Glomerular visceral epithelial cell (primary cell): ENCODE measurements at regions not wholly inside any gene's neighbourhood (a gene's known extent, or its start where the extent isn't known, plus 50 kb on each side); places are given as distances from the start of the nearest gene placed in this dataset.

Experiments used
- DNase-seq: peaks from one replicate; pipeline ENCODE4 v3.0.0-alpha.2; 2016; ENCODE audit errors: extremely low spot score

DNA sequence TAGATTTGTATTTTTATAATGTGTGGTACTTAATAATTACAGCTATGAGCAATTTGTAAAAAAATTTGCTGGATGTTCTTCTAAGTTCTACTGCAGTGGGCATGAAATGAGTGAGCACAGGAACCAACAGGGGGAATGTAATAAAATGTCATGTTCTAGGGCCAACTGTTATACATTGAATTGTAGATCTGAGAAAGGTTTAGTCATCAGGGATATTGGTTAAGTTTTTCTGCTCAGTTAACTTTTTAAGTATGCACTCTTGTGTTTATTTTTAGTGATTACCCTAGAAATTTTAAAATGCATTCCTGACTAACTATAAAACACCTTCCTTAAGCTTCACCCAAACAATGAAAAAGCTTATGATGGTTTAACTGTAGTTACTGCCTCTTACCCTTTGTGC is 101.8 kb downstream of the CAND1 start:
- DNase-seq: peak; percentile 38

- DNase-seq: no peak
Observed at GRCh38 chr12:67377021-67377420, 107.9 kb downstream of the CAND1 start.

DNA sequence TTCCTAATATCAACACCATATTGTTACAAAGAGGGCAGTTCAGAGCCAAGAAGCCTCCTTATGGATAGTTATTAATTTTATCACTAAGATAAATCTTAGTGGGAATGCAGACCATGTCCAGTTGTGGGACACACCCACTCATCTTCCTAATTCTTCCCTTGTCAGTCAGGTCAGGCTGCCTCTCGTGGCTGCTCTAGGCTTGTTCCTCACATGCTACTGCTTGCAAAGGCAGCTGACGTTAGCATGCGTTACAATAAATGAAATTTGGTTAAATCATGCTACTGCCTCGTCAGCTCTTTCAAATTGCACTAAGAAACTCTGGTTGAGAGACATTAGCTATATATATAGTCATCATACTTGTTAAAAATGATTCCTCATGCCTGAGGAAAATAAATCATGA is 108.4 kb downstream of the CAND1 start:
- no peak for DNase-seq

DNA sequence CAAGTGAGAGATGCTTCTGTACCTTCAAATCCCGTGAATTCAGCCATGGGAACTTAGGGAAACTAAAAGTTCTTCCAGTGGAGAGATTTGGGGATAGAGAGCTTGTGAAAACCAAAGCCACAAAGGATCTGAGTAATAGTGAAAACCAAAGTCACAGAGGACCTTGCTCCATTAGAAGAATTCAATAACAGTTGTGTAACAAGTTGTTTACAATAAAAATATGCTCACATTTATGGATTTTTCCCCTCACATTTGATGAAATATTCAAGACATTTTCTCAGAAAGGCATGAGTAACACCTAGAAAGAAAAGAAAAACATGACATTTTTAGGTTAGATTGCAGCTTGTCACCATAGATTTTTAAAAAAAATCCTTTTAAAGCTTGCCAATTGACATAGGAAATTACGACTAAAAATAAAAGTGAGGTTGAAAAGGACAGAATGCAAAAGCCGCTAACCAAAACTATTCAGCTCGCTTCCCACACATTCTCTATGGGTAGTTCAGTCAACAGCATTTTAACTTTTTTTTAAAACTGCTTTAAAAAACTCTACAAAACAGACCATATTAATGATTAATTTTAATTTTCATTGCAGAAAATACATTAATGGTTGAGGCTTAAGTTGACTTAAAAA is 113.2 kb downstream of the CAND1 start:
- DNase-seq: no peak

GRCh38 chr12:67386869-67387565 is 117.9 kb downstream of the CAND1 start:
- DNase-seq: no peak

DNA sequence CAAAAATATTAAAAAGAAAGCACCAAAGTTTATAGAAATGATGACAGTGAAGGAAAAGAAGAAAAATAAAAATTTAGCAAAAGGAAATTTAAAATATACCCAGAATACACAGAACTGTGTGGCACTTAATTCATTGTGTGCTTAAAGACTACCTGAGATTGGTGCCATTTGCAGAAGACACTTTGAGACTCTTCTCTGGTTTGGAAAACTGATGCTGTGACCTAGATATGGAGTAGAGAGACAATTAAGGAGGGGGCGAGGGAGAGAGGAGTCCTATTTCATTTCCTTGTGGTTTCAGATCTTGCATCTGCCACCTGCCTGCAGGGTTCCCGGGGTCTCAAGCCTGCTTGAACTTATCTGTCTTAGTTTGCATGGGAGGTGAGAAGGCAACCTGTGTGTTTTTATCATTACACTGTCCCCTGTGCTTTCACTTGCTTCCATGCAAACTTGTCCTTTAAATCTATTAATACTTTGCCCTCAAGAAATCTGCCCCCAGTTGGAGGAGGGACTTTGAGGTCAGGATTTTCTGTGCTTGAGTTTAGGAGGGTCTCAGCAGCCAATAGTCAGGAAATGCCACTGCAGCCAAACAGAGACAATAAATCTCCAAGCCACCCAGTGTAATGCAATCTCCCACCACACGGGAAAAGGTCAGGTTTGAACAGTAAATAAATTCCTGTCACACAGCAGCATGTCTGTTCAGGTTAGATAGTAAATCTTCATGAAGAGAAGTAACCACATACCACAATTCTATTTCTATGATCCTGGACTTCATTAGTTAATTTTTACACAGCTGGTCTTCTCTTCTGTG is 119.4 kb downstream of the CAND1 start:
- DNase-seq: peak; percentile 31

DNA sequence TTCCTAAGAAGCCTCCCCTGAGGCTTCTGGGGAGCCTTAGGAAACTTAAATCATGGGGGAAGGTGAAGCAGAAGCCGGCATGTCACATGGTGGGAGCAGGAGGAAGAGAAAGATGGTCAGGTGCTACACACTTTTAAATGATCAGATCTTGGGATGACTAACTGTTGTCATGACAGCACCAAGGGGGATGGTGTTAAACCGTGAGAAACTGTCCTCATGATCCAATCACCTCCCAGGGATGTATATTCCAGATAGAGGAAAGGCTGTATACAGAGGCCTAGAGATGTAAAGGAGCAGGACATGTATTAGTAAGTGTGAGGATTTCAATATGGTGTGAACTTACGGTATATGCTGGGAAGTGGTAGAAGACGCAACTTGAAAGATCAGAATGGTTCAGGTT is 121.1 kb downstream of the CAND1 start:
- no peak for DNase-seq

- no peak for DNase-seq
Observed at GRCh38 chr12:67391034-67391433, 121.9 kb downstream of the CAND1 start.

DNA sequence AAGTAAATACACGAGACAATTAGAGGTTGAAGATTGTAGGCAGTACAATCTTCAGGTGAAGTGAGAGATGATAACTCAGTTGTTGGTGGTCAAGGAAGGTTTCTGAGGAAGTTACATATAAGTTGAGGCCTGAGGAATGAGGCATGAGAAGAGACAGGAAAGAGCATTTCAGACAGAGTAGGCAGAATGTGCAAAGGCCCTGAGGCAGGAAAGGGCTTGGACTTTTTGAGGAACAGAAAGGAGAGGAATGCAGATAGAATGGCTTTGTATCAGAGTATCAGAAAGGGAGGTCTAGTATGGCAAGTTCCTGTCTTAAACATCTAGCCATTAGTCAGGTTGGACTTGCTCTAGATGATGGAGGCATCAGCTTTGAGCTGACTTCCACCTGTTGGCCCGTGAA is 122.5 kb downstream of the CAND1 start:
- no peak for DNase-seq

- DNase-seq: no peak
Observed at GRCh38 chr12:67394550-67394949, 125.4 kb downstream of the CAND1 start.

DNA sequence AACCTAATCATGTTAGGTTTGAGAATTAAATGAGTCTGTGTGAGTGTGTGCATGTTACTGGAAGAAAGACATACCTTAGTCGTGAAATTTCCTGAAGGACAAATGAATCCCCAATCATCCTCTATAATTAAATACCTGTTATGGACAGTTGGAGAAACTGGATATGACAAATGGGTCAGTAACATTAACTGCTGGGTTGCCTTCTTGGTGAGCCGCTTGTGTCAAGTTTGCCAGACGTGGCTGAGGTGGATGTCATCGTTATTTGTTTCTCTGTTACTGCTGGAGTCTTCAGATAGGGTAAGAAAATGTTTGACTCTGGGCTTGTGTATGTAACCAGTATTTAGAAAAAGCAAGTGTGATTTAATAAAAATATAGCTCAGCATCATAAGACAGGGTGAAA is 131.6 kb downstream of the CAND1 start:
- DNase-seq: no peak

- DNase-seq: no peak
Observed at GRCh38 chr12:67410246-67410645, 141.1 kb downstream of the CAND1 start.

DNA sequence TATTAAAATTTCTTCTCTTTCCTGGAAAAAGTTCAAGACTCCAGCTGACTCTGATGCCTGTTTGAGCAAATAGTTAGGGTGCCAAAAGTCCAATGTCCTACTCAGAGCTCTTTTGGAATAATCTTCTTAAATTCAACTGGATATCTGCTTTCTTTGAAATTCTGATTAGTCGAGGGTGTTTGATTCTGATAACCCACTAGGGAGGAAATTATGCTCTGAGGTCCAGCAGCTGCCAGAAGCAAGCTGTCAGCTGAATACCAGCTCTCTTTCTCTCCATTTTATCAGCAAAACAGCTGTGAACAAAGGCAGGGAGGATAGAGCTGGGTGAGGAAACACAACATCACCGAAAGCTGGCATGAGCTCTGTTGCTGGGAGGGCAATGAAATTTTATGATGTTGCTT is 141.5 kb downstream of the CAND1 start:
- DNase-seq: no peak

- no peak for DNase-seq
Observed at GRCh38 chr12:67411562-67411961, 142.4 kb downstream of the CAND1 start.

- DNase-seq: no peak
Observed at GRCh38 chr12:67413577-67413976, 144.4 kb downstream of the CAND1 start.

DNA sequence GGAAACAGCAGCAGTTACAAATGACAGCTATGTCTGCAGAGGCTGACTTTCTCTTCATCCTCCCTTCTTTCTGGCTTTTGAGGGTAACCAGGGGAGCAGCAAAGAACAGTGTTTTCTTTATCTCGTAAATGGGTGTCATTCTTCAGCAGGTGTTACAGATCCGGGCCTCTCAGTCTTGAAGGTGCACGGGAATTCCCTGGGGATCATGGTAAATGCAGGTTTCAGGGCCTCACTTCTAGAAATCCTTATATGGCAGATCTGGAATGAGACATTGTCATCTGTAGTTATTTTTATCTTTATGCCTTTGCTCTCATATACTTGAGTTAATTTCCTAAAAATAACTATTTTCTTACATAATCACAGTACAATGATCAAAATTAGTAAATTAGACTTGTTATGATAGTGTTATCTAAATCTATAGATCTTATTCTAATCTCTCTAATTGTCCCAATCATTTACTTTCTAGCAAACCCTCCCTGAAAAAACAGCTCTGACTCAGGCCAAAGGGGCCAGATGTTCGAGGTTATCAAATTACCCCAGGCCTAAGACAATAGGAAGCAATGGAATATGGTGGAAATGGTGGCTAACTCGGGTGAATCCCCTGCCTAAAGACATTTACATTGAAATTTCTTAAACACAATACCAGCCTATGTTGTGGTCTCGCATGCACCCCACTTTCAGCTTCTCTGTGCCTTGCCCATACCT is 145.0 kb downstream of the CAND1 start:
- no peak for DNase-seq

DNA sequence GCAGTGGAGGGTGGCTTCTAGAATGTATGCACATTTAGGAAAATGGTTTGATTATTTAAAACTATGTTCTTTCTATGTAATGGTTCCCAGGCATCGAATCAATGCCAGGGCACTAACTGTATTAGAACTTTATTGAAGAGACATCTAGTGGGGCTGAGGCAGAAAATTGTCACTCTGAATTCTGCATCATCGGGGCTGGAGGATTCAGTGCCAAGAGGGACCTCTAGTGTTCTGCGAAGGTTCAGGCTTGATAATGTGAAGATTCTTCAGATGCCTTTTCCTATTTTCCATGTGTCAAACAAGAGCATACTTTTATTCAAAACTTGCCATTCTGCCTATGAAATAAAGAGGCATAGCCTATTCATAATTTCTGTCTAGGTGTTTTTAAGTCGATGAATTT is 146.3 kb downstream of the CAND1 start:
- DNase-seq: peak; percentile 28

GRCh38 chr12:67419810-67420209 is 150.7 kb downstream of the CAND1 start:
- DNase-seq: no peak

- DNase-seq: no peak
Observed at GRCh38 chr12:67420506-67420905, 151.3 kb downstream of the CAND1 start.

GRCh38 chr12:67422081-67422480 is 152.9 kb downstream of the CAND1 start:
- no peak for DNase-seq

DNA sequence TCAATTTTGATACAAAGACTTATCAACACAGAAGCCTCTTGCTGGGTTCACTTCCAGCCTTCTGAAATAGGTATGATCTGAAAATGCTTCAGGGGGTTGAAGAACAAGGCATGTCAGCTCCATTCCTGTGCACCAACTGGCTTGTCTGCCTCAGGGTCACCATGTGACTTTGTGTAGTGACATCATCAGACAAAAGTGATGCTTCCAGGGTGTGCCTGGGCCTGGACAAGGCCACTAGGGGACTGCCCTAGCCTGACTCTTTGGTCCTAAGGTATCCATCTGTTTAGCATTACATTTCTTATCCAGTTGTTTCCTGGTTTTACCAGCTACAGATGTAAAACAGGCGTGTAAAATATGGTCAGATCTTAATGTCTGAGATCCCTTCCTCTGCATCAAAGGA is 155.6 kb downstream of the CAND1 start:
- no peak for DNase-seq

- DNase-seq: no peak
Observed at GRCh38 chr12:67425394-67425793, 156.2 kb downstream of the CAND1 start.
